DND-41 (cell line): ENCODE measurements at regions not wholly inside any gene's neighbourhood (a gene's known extent, or its start where the extent isn't known, plus 50 kb on each side); places are given as distances from the start of the nearest gene placed in this dataset.
A peak's percentile ranks its signal among the peaks of the same experiment; 100 is the strongest.

Experiments
- ATAC-seq: fragments of 200-7000 bp; cut with Tn5 transposase; 3 replicates; pipeline ENCODE4 v1.9.1; 2021; ENCODE audit warnings: low read depth; ENCODE audit not compliant: insufficient read depth
- DNase-seq: peaks from one replicate; pipeline ENCODE4 v3.0.0-alpha.2; 2020
- H2AFZ ChIP-seq: 2 replicates; pipeline ENCODE4 v1.6.0; 2012; ENCODE audit warnings: low read depth, low read length
- H3K27ac ChIP-seq: 2 replicates; pipeline ENCODE4 v1.5.1; 2012; ENCODE audit warnings: low read length, inconsistent platforms
- H3K27me3 ChIP-seq: fragments of 200-600 bp; sonication (generic); 2 replicates; pipeline ENCODE4 v1.6.0; 2012; ENCODE audit warnings: low read length, mild to moderate bottlenecking, inconsistent platforms; ENCODE audit not compliant: insufficient read depth, poor library complexity
- H3K36me3 ChIP-seq: 2 replicates; pipeline ENCODE4 v1.5.1; 2012; ENCODE audit warnings: low read length, inconsistent platforms; ENCODE audit not compliant: insufficient read depth
- H3K4me1 ChIP-seq: 2 replicates; pipeline ENCODE4 v1.5.1; 2012; ENCODE audit warnings: mild to moderate bottlenecking, low read length; ENCODE audit not compliant: insufficient read depth
- H3K4me2 ChIP-seq: 2 replicates; pipeline ENCODE4 v1.6.0; 2012; ENCODE audit warnings: mild to moderate bottlenecking, moderate library complexity, low read length, inconsistent platforms; ENCODE audit not compliant: insufficient read depth
- H3K4me3 ChIP-seq, 2 experiments: fragments of 200-600 bp in 1 of 2; shearing (Covaris generic) in 1 of 2; 2 replicates each; pipeline ENCODE4 v1.5.1; 2012 to 2016; ENCODE audit warnings: inconsistent platforms in 2 of 2, low read length in 2 of 2, mild to moderate bottlenecking in 2 of 2, low read depth in 1 of 2, moderate library complexity in 1 of 2
- H3K79me2 ChIP-seq: 2 replicates; pipeline ENCODE4 v1.6.0; 2012; ENCODE audit warnings: low read length, inconsistent platforms; ENCODE audit not compliant: insufficient read depth
- H3K9ac ChIP-seq: 2 replicates; pipeline ENCODE4 v1.6.0; 2012; ENCODE audit warnings: low read depth, mild to moderate bottlenecking, inconsistent platforms, low read length, moderate library complexity
- H3K9me3 ChIP-seq: 2 replicates; pipeline ENCODE4 v1.5.1; 2012; ENCODE audit warnings: low read length, moderate library complexity, mild to moderate bottlenecking, inconsistent platforms; ENCODE audit not compliant: insufficient read depth, severe bottlenecking
- H4K20me1 ChIP-seq: 2 replicates; pipeline ENCODE4 v1.6.0; 2012; ENCODE audit warnings: low read length; ENCODE audit not compliant: insufficient read depth
- EZH2 ChIP-seq: IDR thresholded peaks from 3 replicates; pipeline ENCODE4 v1.6.1; 2012; ENCODE audit warnings: borderline replicate concordance, low read depth, mild to moderate bottlenecking, moderate library complexity, low read length, inconsistent platforms; ENCODE audit not compliant: severe bottlenecking
- TF ChIP-seq, protein P1 (sequence below): IDR thresholded peaks from 2 replicates; pipeline ENCODE4 v1.5.1; 2012; ENCODE audit warnings: borderline replicate concordance, low read length, moderate library complexity, mild to moderate bottlenecking; ENCODE audit not compliant: poor library complexity, severe bottlenecking; ENCODE audit errors: extremely low read depth

DNA sequence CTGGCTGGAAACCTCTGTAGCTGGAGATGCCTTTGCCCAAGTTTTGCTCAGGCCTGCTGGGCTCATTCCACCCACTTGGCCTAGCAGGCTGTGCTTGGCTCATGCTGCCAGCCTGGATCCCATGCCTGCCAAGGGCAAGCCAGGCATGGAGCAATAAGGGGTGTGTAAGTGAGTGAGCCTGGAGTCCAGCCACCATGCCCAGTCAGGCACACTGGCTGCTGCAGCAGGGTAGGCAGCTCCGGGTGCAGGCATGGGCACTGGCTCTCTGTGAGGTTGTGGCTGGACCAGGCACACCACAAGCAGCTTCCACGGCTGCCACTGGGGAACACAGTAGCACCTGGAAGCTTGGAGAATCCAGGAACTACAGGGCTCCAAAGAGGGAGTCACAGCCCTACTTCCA is 147.7 kb upstream of the HS6ST1 start:
- Histone ChIP-seq H3K9me3 (peaks cover 55% of the 10 kb centered on the region), H2AFZ (no peak overlapping the region), H3K4me2 (no peak overlapping the region), H3K79me2 (no peaks in the 10 kb centered on the region), H3K27me3 (no peaks in the 10 kb centered on the region), H3K9ac (no peak overlapping the region), H3K4me1 (no peaks in the 10 kb centered on the region), H3K4me3 (no peak overlapping the region), H4K20me1 (no peaks in the 10 kb centered on the region), H3K27ac (peak overlapping the region; percentile 23; the same call in 1 of the 2 replicates), H3K36me3 (peaks cover 33% of the 10 kb centered on the region)
- peak; percentile 2 for DNase-seq
- TF ChIP-seq, protein P1, sequence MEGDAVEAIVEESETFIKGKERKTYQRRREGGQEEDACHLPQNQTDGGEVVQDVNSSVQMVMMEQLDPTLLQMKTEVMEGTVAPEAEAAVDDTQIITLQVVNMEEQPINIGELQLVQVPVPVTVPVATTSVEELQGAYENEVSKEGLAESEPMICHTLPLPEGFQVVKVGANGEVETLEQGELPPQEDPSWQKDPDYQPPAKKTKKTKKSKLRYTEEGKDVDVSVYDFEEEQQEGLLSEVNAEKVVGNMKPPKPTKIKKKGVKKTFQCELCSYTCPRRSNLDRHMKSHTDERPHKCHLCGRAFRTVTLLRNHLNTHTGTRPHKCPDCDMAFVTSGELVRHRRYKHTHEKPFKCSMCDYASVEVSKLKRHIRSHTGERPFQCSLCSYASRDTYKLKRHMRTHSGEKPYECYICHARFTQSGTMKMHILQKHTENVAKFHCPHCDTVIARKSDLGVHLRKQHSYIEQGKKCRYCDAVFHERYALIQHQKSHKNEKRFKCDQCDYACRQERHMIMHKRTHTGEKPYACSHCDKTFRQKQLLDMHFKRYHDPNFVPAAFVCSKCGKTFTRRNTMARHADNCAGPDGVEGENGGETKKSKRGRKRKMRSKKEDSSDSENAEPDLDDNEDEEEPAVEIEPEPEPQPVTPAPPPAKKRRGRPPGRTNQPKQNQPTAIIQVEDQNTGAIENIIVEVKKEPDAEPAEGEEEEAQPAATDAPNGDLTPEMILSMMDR: no peak
- TF ChIP-seq EZH2: no peak
- ATAC-seq: no peak

DNA sequence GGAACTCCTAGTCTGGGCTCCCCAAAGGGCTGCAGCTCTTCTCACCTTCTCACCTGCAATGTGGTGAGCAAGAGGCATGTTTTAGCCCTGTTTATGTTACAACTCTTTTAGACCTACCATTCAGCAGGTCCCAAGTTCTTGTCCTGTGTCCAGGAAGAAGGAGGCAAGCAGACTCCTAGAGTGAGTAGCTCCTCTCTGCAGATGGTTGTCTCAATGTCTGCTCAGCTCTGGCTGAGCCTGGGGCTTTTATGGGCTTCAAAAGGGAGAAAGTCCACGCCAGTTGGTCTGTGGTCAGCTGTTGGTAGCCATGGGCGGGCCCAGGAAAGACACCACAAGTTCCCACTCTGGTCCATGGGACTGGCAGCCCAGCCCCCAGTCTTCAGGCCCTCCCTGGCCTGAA is 148.1 kb upstream of the HS6ST1 start:
- H4K20me1 ChIP-seq: no peaks in the 10 kb centered on the region
- H3K27ac ChIP-seq: peak overlapping the region; percentile 23; the same call in 1 of the 2 replicates
- H3K9me3 ChIP-seq: peaks cover 52% of the 10 kb centered on the region
- no peaks in the 10 kb centered on the region for H3K27me3 ChIP-seq
- no peak overlapping the region for H3K4me2 ChIP-seq
- H3K4me1 ChIP-seq: peaks cover under 1% of the 10 kb centered on the region; the same call in 1 of the 2 replicates
- no peak for ATAC-seq
- no peak overlapping the region for H3K9ac ChIP-seq
- DNase-seq: peak; percentile 11
- H3K4me3 ChIP-seq: no peak overlapping the region
- H3K36me3 ChIP-seq: peaks cover 33% of the 10 kb centered on the region
- TF ChIP-seq, protein P1: no peak
- no peak for TF ChIP-seq EZH2
- no peaks in the 10 kb centered on the region for H3K79me2 ChIP-seq
- H2AFZ ChIP-seq: no peak overlapping the region

DNA sequence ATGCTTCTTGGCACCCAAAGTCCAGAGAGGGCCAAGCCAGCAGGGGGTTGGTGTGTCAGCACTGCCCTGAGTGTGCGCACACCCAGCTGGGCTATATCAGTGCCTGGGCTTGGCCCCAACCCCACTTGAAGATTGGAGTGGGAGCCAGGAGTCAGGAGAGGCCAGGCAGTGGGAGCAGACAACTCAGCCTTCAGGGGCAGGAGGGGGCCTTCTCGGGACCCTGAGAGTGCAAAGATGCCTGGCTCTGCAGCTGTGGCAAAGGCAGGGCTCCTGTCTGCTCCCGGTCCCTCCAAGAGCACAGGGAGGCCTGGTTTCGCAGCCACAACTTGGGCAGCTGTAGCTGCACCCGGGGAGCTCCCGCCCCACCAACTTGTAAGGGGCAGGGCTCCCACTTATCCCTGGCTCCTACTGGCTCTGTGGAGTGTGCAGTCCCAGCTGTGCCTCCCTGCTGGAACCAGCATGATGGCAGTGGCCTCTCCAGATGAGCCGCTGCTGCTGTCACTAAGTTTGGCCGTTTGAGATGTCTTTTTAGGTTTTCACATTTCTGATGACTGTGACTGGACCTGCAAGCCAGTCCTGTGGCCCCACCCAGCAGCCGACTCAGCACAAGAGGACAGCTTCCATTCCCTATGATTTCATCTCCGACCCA is 148.8 kb upstream of the HS6ST1 start:
- DNase-seq (peak; percentile 2), ATAC-seq (no peak)
- H4K20me1 ChIP-seq: no peaks in the 10 kb centered on the region
- no peak for TF ChIP-seq EZH2
- TF ChIP-seq, protein P1: no peak
- peak overlapping the region in 1 of 2 experiments; percentile 15; a peak in 1 of 4 replicates for H3K4me3 ChIP-seq
- no peaks in the 10 kb centered on the region for H3K79me2 ChIP-seq
- H3K27ac ChIP-seq: no peak overlapping the region
- no peaks in the 10 kb centered on the region for H3K27me3 ChIP-seq
- H3K9ac ChIP-seq: no peak overlapping the region
- H3K9me3 ChIP-seq: peaks cover 51% of the 10 kb centered on the region
- no peak overlapping the region for H2AFZ ChIP-seq
- H3K36me3 ChIP-seq: peaks cover 33% of the 10 kb centered on the region
- H3K4me1 ChIP-seq: peaks cover 7% of the 10 kb centered on the region
- H3K4me2 ChIP-seq: no peak overlapping the region
